Thoracic aorta (tissue), 2 donors: ENCODE measurements at regions not wholly inside any gene's neighbourhood (a gene's known extent, or its start where the extent isn't known, plus 50 kb on each side); places are given as distances from the start of the nearest gene placed in this dataset.

Source experiments
- ATAC-seq: fragments of 150-250 bp; one replicate; pipeline ENCODE4 v1.8.0; 2017; ENCODE audit warnings: low read depth; ENCODE audit not compliant: insufficient number of reproducible peaks, low FRiP score
- DNase-seq: peaks from one replicate; pipeline ENCODE4 v3.0.0-alpha.2; 2020; ENCODE audit warnings: low spot score
- H3K27ac ChIP-seq, 2 donors: fragments of 200-600 bp; sonication (generic); 1 replicate in 1 of 2; 2 replicates in 1 of 2; pipeline ENCODE4 v1.5.1; 2016; ENCODE audit warnings: mild to moderate bottlenecking in 2 of 2, moderate library complexity in 2 of 2
- H3K27me3 ChIP-seq: fragments of 200-600 bp; sonication (generic); replicated peaks from 2 replicates; pipeline ENCODE4 v1.6.0; 2016; ENCODE audit warnings: mild to moderate bottlenecking; ENCODE audit not compliant: insufficient read depth
- H3K36me3 ChIP-seq: fragments of 200-600 bp; sonication (generic); one replicate; pipeline ENCODE4 v1.5.1; 2016
- H3K4me1 ChIP-seq, 2 donors: fragments of 200-600 bp; sonication (generic); 1 replicate in 1 of 2; 2 replicates in 1 of 2; pipeline versions ENCODE4 v1.5.1 to v1.6.0; 2016; ENCODE audit warnings: low read depth in 2 of 2, mild to moderate bottlenecking in 1 of 2; ENCODE audit not compliant: control insufficient read depth in 1 of 2
- H3K4me3 ChIP-seq: fragments of 200-600 bp; sonication (generic); 2 replicates; pipeline ENCODE4 v1.5.1; 2016; ENCODE audit warnings: mild to moderate bottlenecking
- H3K9me3 ChIP-seq: fragments of 200-600 bp; sonication (generic); 2 replicates; pipeline ENCODE4 v1.5.1; 2016
- CTCF ChIP-seq: fragments of 200-600 bp; sonication (generic); IDR thresholded peaks from one replicate; pipeline ENCODE4 v1.5.1; 2019; ENCODE audit warnings: antibody characterized with exemption

DNA sequence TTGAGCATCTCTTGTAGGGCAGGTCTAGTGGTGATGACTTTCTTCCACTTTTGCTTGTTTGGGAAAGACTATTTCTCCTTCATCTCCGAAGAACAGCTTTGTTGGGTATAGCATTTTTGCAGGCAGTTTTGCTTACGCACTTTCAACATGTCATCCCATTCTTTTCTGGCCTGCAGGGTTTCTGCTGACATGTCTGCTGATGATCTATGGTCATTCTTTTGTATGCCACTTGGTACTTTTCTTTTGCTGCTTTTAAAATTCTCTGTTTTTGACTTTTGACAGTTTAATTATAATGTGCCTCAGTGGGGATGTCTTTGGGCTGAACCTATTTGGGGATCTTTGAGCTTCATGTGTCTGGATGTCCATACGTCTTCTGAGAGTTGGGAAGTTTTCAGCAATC is 78.2 kb downstream of the PTHLH start:
- no peak for ATAC-seq
- no peak for DNase-seq
- H3K27ac ChIP-seq, result no peak overlapping the region
- H3K4me1 ChIP-seq, result no peaks in the 10 kb centered on the region
- no peak overlapping the region for H3K4me3 ChIP-seq
- no peaks in the 10 kb centered on the region for H3K27me3 ChIP-seq
- no peaks in the 10 kb centered on the region for H3K9me3 ChIP-seq
- no peak for TF ChIP-seq CTCF
- H3K36me3 ChIP-seq, result no peaks in the 10 kb centered on the region

DNA sequence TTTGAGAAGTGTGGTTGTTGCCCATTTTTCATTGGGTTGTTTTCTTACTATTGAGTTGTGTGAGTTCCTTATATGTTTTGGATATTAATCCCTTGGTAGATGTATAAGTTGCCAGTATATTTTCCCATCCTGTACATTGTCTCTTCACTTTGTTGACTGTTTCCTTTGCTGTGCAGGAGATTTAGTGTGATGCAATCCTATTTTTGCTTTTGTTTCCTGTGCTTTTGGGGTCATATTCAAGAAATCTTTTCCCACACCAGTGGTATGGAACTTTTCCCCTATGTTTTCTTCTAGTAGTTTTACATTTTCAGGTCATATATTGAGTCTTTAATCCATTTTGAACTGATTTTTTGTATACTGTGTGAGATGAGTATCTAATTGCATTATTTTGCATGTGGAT is 92.8 kb downstream of the PTHLH start:
- no peak for ATAC-seq
- no peaks in the 10 kb centered on the region for H3K9me3 ChIP-seq
- no peak overlapping the region for H3K4me3 ChIP-seq
- no peaks in the 10 kb centered on the region for H3K36me3 ChIP-seq
- no peaks in the 10 kb centered on the region for H3K4me1 ChIP-seq
- no peaks in the 10 kb centered on the region for H3K27me3 ChIP-seq
- no peak for TF ChIP-seq CTCF
- no peak overlapping the region for H3K27ac ChIP-seq
- DNase-seq, result no peak

GRCh38 chr12:27875677-27876076 is 95.6 kb upstream of the MANSC4 start:
- Histone ChIP-seq H3K27ac (no peak overlapping the region), H3K9me3 (no peaks in the 10 kb centered on the region), H3K36me3 (no peaks in the 10 kb centered on the region), H3K4me1 (no peaks in the 10 kb centered on the region), H3K4me3 (no peak overlapping the region), H3K27me3 (no peaks in the 10 kb centered on the region)
- no peak for DNase-seq
- no peak for ATAC-seq
- no peak for TF ChIP-seq CTCF

- ATAC-seq, result no peak
- no peak for TF ChIP-seq CTCF
These were observed 93.0 kb upstream of the MANSC4 start for GRCh38 chr12:27873010-27873409.

GRCh38 chr12:27871946-27872345 is 91.9 kb upstream of the MANSC4 start:
- H3K27ac ChIP-seq, result no peak overlapping the region
- no peaks in the 10 kb centered on the region for H3K27me3 ChIP-seq
- ATAC-seq (no peak), DNase-seq (no peak)
- no peak overlapping the region for H3K4me3 ChIP-seq
- peaks cover 0 to 5% of the 10 kb centered on the region in 2 donors for H3K4me1 ChIP-seq
- no peak for TF ChIP-seq CTCF
- no peaks in the 10 kb centered on the region for H3K36me3 ChIP-seq
- no peaks in the 10 kb centered on the region for H3K9me3 ChIP-seq

More at GRCh38 chr12:27873010-27873409, 93.0 kb upstream of the MANSC4 start:
- Histone ChIP-seq H3K27me3 (no peaks in the 10 kb centered on the region), H3K36me3 (no peaks in the 10 kb centered on the region), H3K9me3 (no peaks in the 10 kb centered on the region), H3K4me1 (peaks cover 0 to 5% of the 10 kb centered on the region in 2 donors), H3K4me3 (no peak overlapping the region), H3K27ac (no peak overlapping the region)
- DNase-seq, result no peak
